Tibial nerve (tissue), 3 donors: ENCODE measurements at regions not wholly inside any gene's neighbourhood (a gene's known extent, or its start where the extent isn't known, plus 50 kb on each side); places are given as distances from the start of the nearest gene placed in this dataset.

ENCODE experiments used
- POLR2A ChIP-seq, 2 donors: fragments of 450-650 bp; IDR thresholded peaks; one replicate each; pipeline ENCODE4 v1.6.1; 2017; ENCODE audit warnings: antibody characterized with exemption in 2 of 2, mild to moderate bottlenecking in 2 of 2, moderate library complexity in 2 of 2
- TF ChIP-seq, protein P1 (sequence below), 5 experiments: fragments of 200-600 bp in 3 of 5; fragments of 450-650 bp in 2 of 5; sonication (generic) in 3 of 5; IDR thresholded peaks; one replicate each; pipeline ENCODE4 v1.5.1; 2016 to 2019; ENCODE audit warnings: antibody characterized with exemption in 5 of 5, mild to moderate bottlenecking in 3 of 5, moderate library complexity in 2 of 5

- TF ChIP-seq, protein P1, sequence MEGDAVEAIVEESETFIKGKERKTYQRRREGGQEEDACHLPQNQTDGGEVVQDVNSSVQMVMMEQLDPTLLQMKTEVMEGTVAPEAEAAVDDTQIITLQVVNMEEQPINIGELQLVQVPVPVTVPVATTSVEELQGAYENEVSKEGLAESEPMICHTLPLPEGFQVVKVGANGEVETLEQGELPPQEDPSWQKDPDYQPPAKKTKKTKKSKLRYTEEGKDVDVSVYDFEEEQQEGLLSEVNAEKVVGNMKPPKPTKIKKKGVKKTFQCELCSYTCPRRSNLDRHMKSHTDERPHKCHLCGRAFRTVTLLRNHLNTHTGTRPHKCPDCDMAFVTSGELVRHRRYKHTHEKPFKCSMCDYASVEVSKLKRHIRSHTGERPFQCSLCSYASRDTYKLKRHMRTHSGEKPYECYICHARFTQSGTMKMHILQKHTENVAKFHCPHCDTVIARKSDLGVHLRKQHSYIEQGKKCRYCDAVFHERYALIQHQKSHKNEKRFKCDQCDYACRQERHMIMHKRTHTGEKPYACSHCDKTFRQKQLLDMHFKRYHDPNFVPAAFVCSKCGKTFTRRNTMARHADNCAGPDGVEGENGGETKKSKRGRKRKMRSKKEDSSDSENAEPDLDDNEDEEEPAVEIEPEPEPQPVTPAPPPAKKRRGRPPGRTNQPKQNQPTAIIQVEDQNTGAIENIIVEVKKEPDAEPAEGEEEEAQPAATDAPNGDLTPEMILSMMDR (IDR thresholded peaks at IDR 0.05) = no peak
- TF ChIP-seq POLR2A (IDR thresholded peaks at IDR 0.05) = no peak
Measured at GRCh38 chr17:70906808-70907207, 737.5 kb downstream of the KCNJ2 start.
